Astrocyte of the cerebellum (primary cell): ENCODE measurements at regions not wholly inside any gene's neighbourhood (a gene's known extent, or its start where the extent isn't known, plus 50 kb on each side); places are given as distances from the start of the nearest gene placed in this dataset.

Experiments used
- DNase-seq: peaks from one replicate; pipeline ENCODE4 v3.0.0-alpha.2; 2011; ENCODE audit warnings: low read depth
- H3K4me3 ChIP-seq: 2 replicates; pipeline ENCODE4 v1.5.1; 2011; ENCODE audit warnings: mild to moderate bottlenecking, low read depth, low read length, moderate library complexity
- CTCF ChIP-seq: IDR thresholded peaks from 2 replicates; pipeline ENCODE4 v1.5.1; 2012; ENCODE audit warnings: low read length, low read depth, moderate library complexity, mild to moderate bottlenecking; ENCODE audit errors: missing control alignments
- in situ Hi-C: cut with HindIII; loops from 2 replicates; pipeline ENCODE4 v1.10.0; 2017; ENCODE audit warnings: low sequenced_read_pairs

GRCh38 chr12:114779647-114780046 is 95.7 kb upstream of the TBX3 start:
- no peak for TF ChIP-seq CTCF
- in situ Hi-C loops: no loop called here

GRCh38 chr12:114779186-114779585 is 95.2 kb upstream of the TBX3 start:
- no peak for DNase-seq
- in situ Hi-C loops: no loop called here
- TF ChIP-seq CTCF: no peak
- no peak overlapping the region for H3K4me3 ChIP-seq

More at GRCh38 chr12:114779647-114780046, 95.7 kb upstream of the TBX3 start:
- H3K4me3 ChIP-seq: no peak overlapping the region
- no peak for DNase-seq

GRCh38 chr12:114776731-114777442 is 92.9 kb upstream of the TBX3 start:
- DNase-seq: peak; percentile 57
- H3K4me3 ChIP-seq: no peak overlapping the region
- in situ Hi-C loops: no loop called here
- no peak for TF ChIP-seq CTCF

- TF ChIP-seq CTCF: no peak
- in situ Hi-C loops: no loop called here
These were observed 90.7 kb upstream of the TBX3 start for GRCh38 chr12:114774699-114775098.

GRCh38 chr12:114774197-114774596 is 90.2 kb upstream of the TBX3 start:
- in situ Hi-C loops: no loop called here
- peak; percentile 5 for DNase-seq
- no peak for TF ChIP-seq CTCF
- no peak overlapping the region for H3K4me3 ChIP-seq

More at GRCh38 chr12:114774699-114775098, 90.7 kb upstream of the TBX3 start:
- DNase-seq: no peak
- no peak overlapping the region for H3K4me3 ChIP-seq

- in situ Hi-C loops: no loop called here
- DNase-seq: no peak
- H3K4me3 ChIP-seq: no peak overlapping the region
- TF ChIP-seq CTCF: no peak
These were observed 86.3 kb upstream of the TBX3 start for GRCh38 chr12:114770323-114770722.

GRCh38 chr12:114769634-114770033 is 85.7 kb upstream of the TBX3 start:
- no peak for DNase-seq
- no peak for TF ChIP-seq CTCF
- in situ Hi-C loops: no loop called here

More at GRCh38 chr12:114769634-114770033, 85.7 kb upstream of the TBX3 start:
- no peak overlapping the region for H3K4me3 ChIP-seq
